ENCODE measurements at regions not wholly inside any gene's neighbourhood (a gene's known extent, or its start where the extent isn't known, plus 50 kb on each side); places are given as distances from the start of the nearest gene placed in this dataset.

GRCh38 chr3:55341502-55342031 lies 145.5 kb downstream of the WNT5A start:
- DNase-seq: no peak

GRCh38 chr3:55339819-55340218 lies 147.3 kb downstream of the WNT5A start:
- DNase-seq: no peak

GRCh38 chr3:55339390-55339789 lies 147.7 kb downstream of the WNT5A start:
- no peak for DNase-seq

- no peak for DNase-seq
Observed at GRCh38 chr3:55337641-55338180, 149.4 kb downstream of the WNT5A start.

- no peak for DNase-seq
Observed at GRCh38 chr3:55333923-55334322, 153.2 kb downstream of the WNT5A start.

GRCh38 chr3:55333046-55333445 lies 154.1 kb downstream of the WNT5A start:
- no peak for DNase-seq

GRCh38 chr3:55332176-55332575 lies 154.9 kb downstream of the WNT5A start:
- DNase-seq: no peak

- DNase-seq: no peak
Observed at GRCh38 chr3:55331524-55331923, 155.6 kb downstream of the WNT5A start.

GRCh38 chr3:55330756-55331155 lies 156.3 kb downstream of the WNT5A start:
- DNase-seq: no peak

GRCh38 chr3:55330355-55330754 lies 156.8 kb downstream of the WNT5A start:
- DNase-seq: no peak

GRCh38 chr3:55329849-55330248 lies 157.3 kb downstream of the WNT5A start:
- peak in 1 of 2 experiments; percentile 49 for DNase-seq

- DNase-seq: peak; percentile 10 to 27
Observed at GRCh38 chr3:55327131-55327920, 159.8 kb downstream of the WNT5A start.

- DNase-seq: no peak
Observed at GRCh38 chr3:55322638-55323037, 164.5 kb downstream of the WNT5A start.

GRCh38 chr3:55320928-55321327 lies 166.2 kb downstream of the WNT5A start:
- DNase-seq: no peak

GRCh38 chr3:55315396-55315795 lies 171.7 kb downstream of the WNT5A start:
- no peak for DNase-seq

GRCh38 chr3:55313666-55314065 lies 173.4 kb downstream of the WNT5A start:
- DNase-seq: no peak

GRCh38 chr3:55309336-55309735 lies 177.8 kb downstream of the WNT5A start:
- DNase-seq: no peak

GRCh38 chr3:55307622-55308021 lies 179.5 kb downstream of the WNT5A start:
- DNase-seq: no peak

GRCh38 chr3:55305696-55306485 lies 181.2 kb downstream of the WNT5A start:
- no peak for DNase-seq

GRCh38 chr3:55300701-55301100 lies 186.4 kb downstream of the WNT5A start:
- no peak for DNase-seq

GRCh38 chr3:55297706-55298105 lies 189.4 kb downstream of the WNT5A start:
- peak; percentile 67 to 82 for DNase-seq

GRCh38 chr3:55297245-55297644 lies 189.9 kb downstream of the WNT5A start:
- no peak for DNase-seq

GRCh38 chr3:55296791-55297190 lies 190.3 kb downstream of the WNT5A start:
- DNase-seq: no peak

- no peak for DNase-seq
Observed at GRCh38 chr3:55296030-55296429, 191.1 kb downstream of the WNT5A start.

Data from NCI-H524 (cell line).